H1 (cell line): ENCODE measurements at regions not wholly inside any gene's neighbourhood (a gene's known extent, or its start where the extent isn't known, plus 50 kb on each side); places are given as distances from the start of the nearest gene placed in this dataset.

Experiments
- ASH2L ChIP-seq: fragments of 200-600, 300-600 bp; sonication (generic); IDR thresholded peaks from one replicate; pipeline ENCODE4 v1.7.1; 2017; ENCODE audit warnings: low read length
- CEBPB ChIP-seq: IDR thresholded peaks from 2 replicates; pipeline ENCODE4 v1.6.1; 2012; ENCODE audit warnings: low read depth, low read length
- GTF2F1 ChIP-seq: IDR thresholded peaks from 2 replicates; pipeline ENCODE4 v1.6.1; 2012; ENCODE audit warnings: low read depth, low read length, improper control_type of control experiment, borderline replicate concordance
- JUN ChIP-seq: IDR thresholded peaks from 2 replicates; pipeline ENCODE4 v1.6.1; 2011; ENCODE audit warnings: low read depth, mild to moderate bottlenecking, improper control_type of control experiment, low read length
- JUND ChIP-seq: IDR thresholded peaks from 2 replicates; pipeline ENCODE4 v1.6.1; 2011; ENCODE audit warnings: mild to moderate bottlenecking, improper control_type of control experiment, low read length
- KDM5A ChIP-seq: fragments of 200-600 bp; IDR thresholded peaks from 2 replicates; pipeline ENCODE4 v1.7.1; 2012; ENCODE audit warnings: mild to moderate bottlenecking, low read length, inconsistent platforms, mixed read lengths
- MAFK ChIP-seq: IDR thresholded peaks from 2 replicates; pipeline ENCODE4 v1.6.1; 2012; ENCODE audit warnings: low read depth, mild to moderate bottlenecking, improper control_type of control experiment, low read length
- NANOG ChIP-seq: IDR thresholded peaks from 2 replicates; pipeline ENCODE4 v1.6.1; 2011; ENCODE audit warnings: low read length, low read depth, mild to moderate bottlenecking, inconsistent platforms; ENCODE audit not compliant: insufficient read depth, poor library complexity, severe bottlenecking
- PHF8 ChIP-seq: fragments of 200-600 bp; sonication (generic); conservative IDR thresholded peaks from 2 replicates; pipeline ENCODE4 v1.7.1; 2012; ENCODE audit warnings: low read depth, mild to moderate bottlenecking, inconsistent platforms, low read length, moderate library complexity
- POLR2A ChIP-seq, 2 experiments: IDR thresholded peaks; 1 replicate in 1 of 2; 2 replicates in 1 of 2; pipeline ENCODE4 v1.6.1; 2011; ENCODE audit warnings: low read depth in 2 of 2, low read length in 2 of 2, mild to moderate bottlenecking in 2 of 2; ENCODE audit errors: control extremely low read depth in 1 of 2
- POLR2AphosphoS5 ChIP-seq: IDR thresholded peaks from 2 replicates; pipeline ENCODE4 v1.6.1; 2011; ENCODE audit warnings: low read depth, low read length
- RAD21 ChIP-seq, 2 experiments: IDR thresholded peaks in 1 of 2; conservative IDR thresholded peaks in 1 of 2; 2 replicates each; pipeline ENCODE4 v1.6.1; 2011; ENCODE audit warnings: low read depth in 2 of 2, low read length in 2 of 2, improper control_type of control experiment in 1 of 2, inconsistent platforms in 1 of 2, mild to moderate bottlenecking in 1 of 2, moderate library complexity in 1 of 2
- RNF2 ChIP-seq: fragments of 200-900, 300-1000 bp; sonication (generic); IDR thresholded peaks from 2 replicates; pipeline ENCODE4 v1.7.1; 2016; ENCODE audit warnings: borderline replicate concordance, low read depth, mild to moderate bottlenecking, antibody characterized with exemption, low read length; ENCODE audit not compliant: poor library complexity, severe bottlenecking; ENCODE audit errors: missing control alignments
- TBP ChIP-seq: IDR thresholded peaks from 2 replicates; pipeline ENCODE4 v1.6.1; 2011; ENCODE audit warnings: low read depth, low read length, improper control_type of control experiment
- USF2 ChIP-seq: IDR thresholded peaks from 2 replicates; pipeline ENCODE4 v1.6.1; 2011; ENCODE audit warnings: low read length, improper control_type of control experiment

DNA sequence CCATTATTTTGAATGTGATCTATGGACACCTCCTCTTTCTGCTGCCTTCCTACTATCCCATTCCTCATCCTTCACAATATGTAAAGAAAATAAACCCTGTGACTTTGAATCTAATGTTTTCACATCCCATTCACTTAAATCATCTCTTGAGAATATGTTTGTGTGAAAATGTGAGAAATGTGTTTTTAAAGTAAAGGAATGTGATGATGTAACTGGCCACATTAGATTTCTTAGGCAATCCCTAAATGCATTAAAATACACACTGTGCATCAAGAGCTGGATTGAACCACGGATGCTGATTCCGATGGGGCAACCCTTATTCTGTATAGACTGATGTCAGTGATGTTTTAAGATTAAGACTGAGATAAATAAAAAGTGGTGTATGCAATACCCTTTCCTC is 558.9 kb upstream of the TENM3 start (continued):
- TF ChIP-seq RAD21 (IDR thresholded peaks at IDR 0.05 in 1 of 2, conservative IDR thresholded peaks at IDR 0.05 in 1 of 2; ENCODE audit: low read depth in 2 of 2, low read length in 2 of 2) (no peak), GTF2F1 (no peak), PHF8 (no peak), POLR2AphosphoS5 (no peak), POLR2A (IDR thresholded peaks at IDR 0.05; ENCODE audit: control extremely low read depth in 1 of 2, low read depth in 2 of 2, low read length in 2 of 2) (no peak), JUND (no peak), TBP (no peak), ASH2L (no peak), CEBPB (no peak), USF2 (no peak), NANOG (no peak), MAFK (no peak), JUN (no peak), RNF2 (no peak), KDM5A (no peak)
